ENCODE measurements at regions not wholly inside any gene's neighbourhood (a gene's known extent, or its start where the extent isn't known, plus 50 kb on each side); places are given as distances from the start of the nearest gene placed in this dataset.

- DNase-seq (ENCODE audit: low spot score) = no peak
These were observed 221.8 kb upstream of the SUCLG2 start for GRCh38 chr3:67876261-67876660.

GRCh38 chr3:67875858-67876257 lies 221.4 kb upstream of the SUCLG2 start:
- DNase-seq (ENCODE audit: low spot score) = no peak

- no peak for DNase-seq (ENCODE audit: low spot score)
These were observed 220.9 kb upstream of the SUCLG2 start for GRCh38 chr3:67875338-67875737.

GRCh38 chr3:67870477-67870876 lies 216.1 kb upstream of the SUCLG2 start:
- no peak for DNase-seq (ENCODE audit: low spot score)

GRCh38 chr3:67866571-67866970 lies 212.2 kb upstream of the SUCLG2 start:
- DNase-seq (ENCODE audit: low spot score) = no peak

- DNase-seq (ENCODE audit: low spot score) = no peak
These were observed 210.3 kb upstream of the SUCLG2 start for GRCh38 chr3:67864587-67865183.

GRCh38 chr3:67863869-67864268 lies 209.5 kb upstream of the SUCLG2 start:
- DNase-seq (ENCODE audit: low spot score) = no peak

- DNase-seq (ENCODE audit: low spot score) = no peak
These were observed 206.0 kb upstream of the SUCLG2 start for GRCh38 chr3:67860429-67860828.

GRCh38 chr3:67858492-67858891 lies 204.1 kb upstream of the SUCLG2 start:
- no peak for DNase-seq (ENCODE audit: low spot score)

- DNase-seq (ENCODE audit: low spot score) = no peak
These were observed 202.3 kb upstream of the SUCLG2 start for GRCh38 chr3:67856718-67857117.

GRCh38 chr3:67854663-67855062 lies 200.3 kb upstream of the SUCLG2 start:
- DNase-seq (ENCODE audit: low spot score) = no peak

- no peak for DNase-seq (ENCODE audit: low spot score)
These were observed 199.1 kb upstream of the SUCLG2 start for GRCh38 chr3:67853520-67853919.

GRCh38 chr3:67848299-67848698 lies 193.9 kb upstream of the SUCLG2 start:
- no peak for DNase-seq (ENCODE audit: low spot score)

- DNase-seq (ENCODE audit: low spot score) = no peak
These were observed 191.8 kb upstream of the SUCLG2 start for GRCh38 chr3:67846166-67846565.

- no peak for DNase-seq (ENCODE audit: low spot score)
These were observed 178.4 kb upstream of the SUCLG2 start for GRCh38 chr3:67832817-67833216.

GRCh38 chr3:67831262-67831661 lies 176.8 kb upstream of the SUCLG2 start:
- no peak for DNase-seq (ENCODE audit: low spot score)

GRCh38 chr3:67828486-67829010 lies 174.1 kb upstream of the SUCLG2 start:
- DNase-seq (ENCODE audit: low spot score) = no peak

- no peak for DNase-seq (ENCODE audit: low spot score)
These were observed 166.7 kb upstream of the SUCLG2 start for GRCh38 chr3:67821135-67821534.

GRCh38 chr3:67819447-67819846 lies 165.0 kb upstream of the SUCLG2 start:
- DNase-seq (ENCODE audit: low spot score) = no peak

- no peak for DNase-seq (ENCODE audit: low spot score)
These were observed 155.0 kb upstream of the SUCLG2 start for GRCh38 chr3:67809370-67809935.

GRCh38 chr3:67808906-67809305 lies 154.5 kb upstream of the SUCLG2 start:
- DNase-seq (ENCODE audit: low spot score) = no peak

GRCh38 chr3:67804578-67804977 lies 150.2 kb upstream of the SUCLG2 start:
- no peak for DNase-seq (ENCODE audit: low spot score)

- DNase-seq (ENCODE audit: low spot score) = no peak
These were observed 149.7 kb upstream of the SUCLG2 start for GRCh38 chr3:67804089-67804488.

GRCh38 chr3:67798412-67798811 lies 144.0 kb upstream of the SUCLG2 start:
- DNase-seq (ENCODE audit: low spot score) = no peak

Data from left forelimb (tissue), 1 donor.